ENCODE measurements at regions not wholly inside any gene's neighbourhood (a gene's known extent, or its start where the extent isn't known, plus 50 kb on each side); places are given as distances from the start of the nearest gene placed in this dataset.

GRCh38 chr6:43840490-43841218 lies 70.6 kb downstream of the VEGFA start:
- no peak for DNase-seq
- no peak for TF ChIP-seq EZH2 (IDR thresholded peaks at IDR 0.05; ENCODE audit: borderline replicate concordance, low read depth, low read length, severe bottlenecking)
- TF ChIP-seq CTCF (IDR thresholded peaks at IDR 0.05; ENCODE audit: borderline replicate concordance, extremely low read depth, low read length, poor library complexity, severe bottlenecking): no peak
- Histone ChIP-seq H3K27ac (ENCODE audit: low read length) (no peak overlapping the region), H4K20me1 (ENCODE audit: insufficient read depth, low read length) (peaks cover 2% of the 10 kb centered on the region; the same call in 1 of the 2 replicates), H3K79me2 (ENCODE audit: insufficient read depth, low read length) (no peaks in the 10 kb centered on the region), H3K36me3 (ENCODE audit: insufficient read depth, low read length) (no peaks in the 10 kb centered on the region), H3K9me3 (ENCODE audit: insufficient read depth, low read length, severe bottlenecking) (no peaks in the 10 kb centered on the region), H2AFZ (ENCODE audit: low read depth, low read length) (no peak overlapping the region), H3K9ac (ENCODE audit: low read depth, low read length) (no peak overlapping the region), H3K4me3 (ENCODE audit: low read depth in 1 of 2, low read length in 2 of 2) (no peak overlapping the region), H3K27me3 (ENCODE audit: insufficient read depth, low read length, poor library complexity) (peaks cover 11% of the 10 kb centered on the region), H3K4me2 (ENCODE audit: insufficient read depth, low read length) (no peak overlapping the region), H3K4me1 (ENCODE audit: insufficient read depth, low read length) (no peaks in the 10 kb centered on the region)
- ATAC-seq (ENCODE audit: insufficient read depth, low read depth): no peak

GRCh38 chr6:43838276-43839036 lies 68.4 kb downstream of the VEGFA start:
- no peak overlapping the region for H3K27ac ChIP-seq (ENCODE audit: low read length)
- H2AFZ ChIP-seq (ENCODE audit: low read depth, low read length): no peak overlapping the region
- no peak overlapping the region for H3K4me2 ChIP-seq (ENCODE audit: insufficient read depth, low read length)
- H4K20me1 ChIP-seq (ENCODE audit: insufficient read depth, low read length): peaks cover 5% of the 10 kb centered on the region; the same call in 1 of the 2 replicates
- DNase-seq: peak; percentile 20
- no peaks in the 10 kb centered on the region for H3K4me1 ChIP-seq (ENCODE audit: insufficient read depth, low read length)
- no peak overlapping the region for H3K4me3 ChIP-seq (ENCODE audit: low read depth in 1 of 2, low read length in 2 of 2)
- ATAC-seq (ENCODE audit: insufficient read depth, low read depth): peak; percentile 58; the same call in 2 of the 3 replicates
- peaks cover 18% of the 10 kb centered on the region for H3K27me3 ChIP-seq (ENCODE audit: insufficient read depth, low read length, poor library complexity)
- H3K9me3 ChIP-seq (ENCODE audit: insufficient read depth, low read length, severe bottlenecking): no peaks in the 10 kb centered on the region
- no peaks in the 10 kb centered on the region for H3K36me3 ChIP-seq (ENCODE audit: insufficient read depth, low read length)
- no peak overlapping the region for H3K9ac ChIP-seq (ENCODE audit: low read depth, low read length)
- TF ChIP-seq EZH2 (IDR thresholded peaks at IDR 0.05; ENCODE audit: borderline replicate concordance, low read depth, low read length, severe bottlenecking): no peak
- TF ChIP-seq CTCF (IDR thresholded peaks at IDR 0.05; ENCODE audit: borderline replicate concordance, extremely low read depth, low read length, poor library complexity, severe bottlenecking): peak; percentile 36
- no peaks in the 10 kb centered on the region for H3K79me2 ChIP-seq (ENCODE audit: insufficient read depth, low read length)

DNA sequence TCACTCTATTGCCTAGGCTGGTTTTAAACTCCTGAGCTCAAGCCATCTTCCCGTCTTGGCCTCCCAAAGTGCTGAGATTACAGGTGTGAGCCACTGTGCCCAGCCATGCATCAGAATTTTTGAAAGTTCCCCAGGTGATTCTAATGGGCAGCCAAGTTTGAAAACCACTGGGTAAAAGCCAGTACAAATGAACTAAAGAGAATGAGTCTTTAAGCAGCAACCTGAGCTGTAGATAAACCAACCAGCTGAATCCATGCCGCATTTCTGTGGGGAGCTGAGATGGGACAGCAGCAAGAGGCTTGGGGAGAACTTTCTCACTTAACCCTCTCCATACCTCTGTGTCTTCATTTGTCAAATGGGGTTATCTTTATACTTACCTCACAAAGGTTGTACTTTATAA lies 67.5 kb downstream of the VEGFA start:
- no peak for ATAC-seq (ENCODE audit: insufficient read depth, low read depth)
- no peaks in the 10 kb centered on the region for H3K4me1 ChIP-seq (ENCODE audit: insufficient read depth, low read length)
- H3K9ac ChIP-seq (ENCODE audit: low read depth, low read length): no peak overlapping the region
- peaks cover 5% of the 10 kb centered on the region; the same call in 1 of the 2 replicates for H4K20me1 ChIP-seq (ENCODE audit: insufficient read depth, low read length)
- H3K79me2 ChIP-seq (ENCODE audit: insufficient read depth, low read length): no peaks in the 10 kb centered on the region
- no peak overlapping the region for H3K4me3 ChIP-seq (ENCODE audit: low read depth in 1 of 2, low read length in 2 of 2)
- H3K36me3 ChIP-seq (ENCODE audit: insufficient read depth, low read length): no peaks in the 10 kb centered on the region
- no peak overlapping the region for H3K27ac ChIP-seq (ENCODE audit: low read length)
- H3K4me2 ChIP-seq (ENCODE audit: insufficient read depth, low read length): no peak overlapping the region
- peaks cover 18% of the 10 kb centered on the region for H3K27me3 ChIP-seq (ENCODE audit: insufficient read depth, low read length, poor library complexity)
- H3K9me3 ChIP-seq (ENCODE audit: insufficient read depth, low read length, severe bottlenecking): no peaks in the 10 kb centered on the region
- H2AFZ ChIP-seq (ENCODE audit: low read depth, low read length): no peak overlapping the region
- TF ChIP-seq CTCF (IDR thresholded peaks at IDR 0.05; ENCODE audit: borderline replicate concordance, extremely low read depth, low read length, poor library complexity, severe bottlenecking): no peak
- TF ChIP-seq EZH2 (IDR thresholded peaks at IDR 0.05; ENCODE audit: borderline replicate concordance, low read depth, low read length, severe bottlenecking): no peak
- no peak for DNase-seq

All from DND-41 (cell line).